ENCODE measurements at regions not wholly inside any gene's neighbourhood (a gene's known extent, or its start where the extent isn't known, plus 50 kb on each side); places are given as distances from the start of the nearest gene placed in this dataset.

DNA sequence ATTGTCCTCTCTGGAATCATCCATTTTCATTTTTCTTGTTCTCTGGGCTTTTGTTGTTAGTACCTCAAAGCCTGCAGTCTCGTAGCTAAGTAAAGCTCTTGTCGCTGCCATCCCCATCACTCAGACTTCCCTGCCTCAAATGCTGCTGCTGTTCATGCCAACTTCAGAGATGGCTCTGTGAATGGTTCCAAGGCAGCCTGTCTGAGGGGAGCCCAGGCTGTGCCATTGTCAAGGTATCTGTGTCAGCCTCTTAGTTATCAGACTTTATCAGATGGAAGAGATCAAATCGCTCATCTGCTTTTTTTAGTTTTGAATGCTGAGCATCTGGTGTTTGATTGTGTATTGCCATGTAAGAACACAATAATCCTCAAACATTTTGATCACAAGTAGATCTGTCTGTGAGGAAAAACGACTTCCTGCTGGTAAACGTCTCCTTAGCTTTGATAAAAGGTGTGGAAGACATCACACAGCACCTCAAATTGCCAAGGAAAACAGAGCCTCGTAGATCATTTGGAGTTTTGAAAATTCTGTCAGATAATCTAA is 304.2 kb upstream of the ZC3H12C start:
- no peak for DNase-seq (ENCODE audit: low spot score)
- in situ Hi-C loops (cut with MboI; ENCODE audit: low pct_unique_long_range_greater_than_20kb, low sequenced_read_pairs, unreplicated experiment), result no loop called here
- TF ChIP-seq, protein P1, sequence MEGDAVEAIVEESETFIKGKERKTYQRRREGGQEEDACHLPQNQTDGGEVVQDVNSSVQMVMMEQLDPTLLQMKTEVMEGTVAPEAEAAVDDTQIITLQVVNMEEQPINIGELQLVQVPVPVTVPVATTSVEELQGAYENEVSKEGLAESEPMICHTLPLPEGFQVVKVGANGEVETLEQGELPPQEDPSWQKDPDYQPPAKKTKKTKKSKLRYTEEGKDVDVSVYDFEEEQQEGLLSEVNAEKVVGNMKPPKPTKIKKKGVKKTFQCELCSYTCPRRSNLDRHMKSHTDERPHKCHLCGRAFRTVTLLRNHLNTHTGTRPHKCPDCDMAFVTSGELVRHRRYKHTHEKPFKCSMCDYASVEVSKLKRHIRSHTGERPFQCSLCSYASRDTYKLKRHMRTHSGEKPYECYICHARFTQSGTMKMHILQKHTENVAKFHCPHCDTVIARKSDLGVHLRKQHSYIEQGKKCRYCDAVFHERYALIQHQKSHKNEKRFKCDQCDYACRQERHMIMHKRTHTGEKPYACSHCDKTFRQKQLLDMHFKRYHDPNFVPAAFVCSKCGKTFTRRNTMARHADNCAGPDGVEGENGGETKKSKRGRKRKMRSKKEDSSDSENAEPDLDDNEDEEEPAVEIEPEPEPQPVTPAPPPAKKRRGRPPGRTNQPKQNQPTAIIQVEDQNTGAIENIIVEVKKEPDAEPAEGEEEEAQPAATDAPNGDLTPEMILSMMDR (IDR thresholded peaks at IDR 0.05; ENCODE audit: extremely low read depth, insufficient read depth, missing control alignments), result no peak

DNA sequence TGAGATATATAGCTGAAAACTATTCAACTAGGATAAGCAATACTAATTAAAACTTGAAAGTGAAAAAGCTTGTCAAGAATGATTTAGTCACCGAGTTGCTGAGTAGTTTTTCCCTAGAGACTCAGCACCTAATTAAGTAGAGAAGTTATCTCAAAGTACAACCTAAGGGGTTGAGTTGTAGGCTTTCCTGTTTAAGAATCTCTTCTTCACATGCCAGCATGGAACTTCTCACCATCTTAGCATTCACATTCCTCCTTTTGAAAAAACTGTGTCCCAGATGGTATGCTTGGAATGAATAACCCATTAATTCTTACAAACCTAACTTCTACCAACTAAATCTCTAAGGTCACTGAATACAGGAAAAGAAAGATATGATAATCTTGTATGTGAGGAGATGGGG is 303.3 kb upstream of the ZC3H12C start:
- TF ChIP-seq, protein P1 (IDR thresholded peaks at IDR 0.05; ENCODE audit: extremely low read depth, insufficient read depth, missing control alignments), result no peak
- DNase-seq (ENCODE audit: low spot score), result no peak
- in situ Hi-C loops (cut with MboI; ENCODE audit: low pct_unique_long_range_greater_than_20kb, low sequenced_read_pairs, unreplicated experiment), result no loop called here

- DNase-seq (ENCODE audit: low spot score), result no peak
- TF ChIP-seq, protein P1 (IDR thresholded peaks at IDR 0.05; ENCODE audit: extremely low read depth, insufficient read depth, missing control alignments), result no peak
- in situ Hi-C loops (cut with MboI; ENCODE audit: low pct_unique_long_range_greater_than_20kb, low sequenced_read_pairs, unreplicated experiment), result no loop called here
These were observed 301.9 kb upstream of the ZC3H12C start for GRCh38 chr11:109791337-109791736.

DNA sequence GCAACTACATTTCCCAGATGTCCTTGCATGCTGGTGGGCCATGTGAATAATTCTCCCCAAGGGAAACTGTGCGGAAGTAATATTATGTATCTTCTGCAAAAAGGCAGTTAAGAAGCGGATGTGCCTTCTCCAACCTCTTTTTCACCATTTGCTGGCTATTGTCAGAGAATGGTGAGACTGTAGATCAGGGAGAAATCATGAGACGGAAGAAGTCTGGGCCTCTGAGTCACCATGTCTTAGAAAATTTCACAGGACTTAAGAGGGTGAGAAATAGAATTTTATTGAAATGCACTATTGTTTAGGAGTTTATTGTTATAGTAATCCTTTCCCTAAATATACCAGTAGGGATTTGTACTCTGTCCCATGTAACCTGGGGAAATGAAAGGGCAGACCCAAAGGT is 298.7 kb upstream of the ZC3H12C start:
- TF ChIP-seq, protein P1 (IDR thresholded peaks at IDR 0.05; ENCODE audit: extremely low read depth, insufficient read depth, missing control alignments), result no peak
- no peak for DNase-seq (ENCODE audit: low spot score)
- in situ Hi-C loops (cut with MboI; ENCODE audit: low pct_unique_long_range_greater_than_20kb, low sequenced_read_pairs, unreplicated experiment), result no loop called here

GRCh38 chr11:109795234-109795633 is 298.0 kb upstream of the ZC3H12C start:
- TF ChIP-seq, protein P1 (IDR thresholded peaks at IDR 0.05; ENCODE audit: extremely low read depth, insufficient read depth, missing control alignments), result no peak
- in situ Hi-C loops (cut with MboI; ENCODE audit: low pct_unique_long_range_greater_than_20kb, low sequenced_read_pairs, unreplicated experiment), result no loop called here

DNA sequence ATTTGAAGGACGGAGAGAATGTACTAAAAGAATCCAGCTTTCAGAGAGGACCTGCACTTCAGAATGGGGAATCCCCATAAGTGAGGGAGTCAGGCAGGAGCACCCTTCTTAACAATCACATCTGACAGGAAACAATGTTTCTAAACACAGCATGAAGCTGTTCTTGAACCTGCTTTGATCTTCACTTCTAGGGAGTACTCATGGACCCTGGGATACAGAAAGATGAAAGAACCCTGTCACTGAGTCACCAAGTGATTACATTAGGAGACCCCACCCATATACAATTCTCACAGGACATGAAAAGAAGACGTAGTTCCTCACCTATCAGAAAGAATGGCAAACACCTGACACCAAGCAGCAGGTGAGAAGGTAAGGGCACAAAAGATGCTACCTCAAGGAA is 296.9 kb upstream of the ZC3H12C start:
- in situ Hi-C loops (cut with MboI; ENCODE audit: low pct_unique_long_range_greater_than_20kb, low sequenced_read_pairs, unreplicated experiment), result no loop called here
- TF ChIP-seq, protein P1 (IDR thresholded peaks at IDR 0.05; ENCODE audit: extremely low read depth, insufficient read depth, missing control alignments), result no peak
- DNase-seq (ENCODE audit: low spot score), result no peak

More at GRCh38 chr11:109795234-109795633, 298.0 kb upstream of the ZC3H12C start:
- no peak for DNase-seq (ENCODE audit: low spot score)

DNA sequence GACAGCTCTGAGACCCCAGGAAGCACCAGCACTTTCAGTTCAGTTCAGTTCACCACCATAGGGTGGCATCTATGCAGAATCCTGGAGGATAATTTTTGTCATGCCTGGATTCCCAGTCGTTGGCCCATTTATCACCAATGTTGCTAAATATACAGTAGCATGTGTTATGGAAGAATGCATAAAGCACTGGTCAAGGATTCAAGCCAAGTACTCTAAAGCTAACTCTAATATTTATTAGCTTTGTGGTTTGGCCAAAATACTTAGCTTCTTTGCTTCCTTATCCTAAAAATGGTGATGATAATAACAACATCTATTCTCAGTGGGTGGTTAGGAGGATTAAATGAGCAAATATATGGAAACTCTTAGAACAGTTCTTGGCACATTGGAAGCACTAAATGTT is 294.7 kb upstream of the ZC3H12C start:
- in situ Hi-C loops (cut with MboI; ENCODE audit: low pct_unique_long_range_greater_than_20kb, low sequenced_read_pairs, unreplicated experiment), result no loop called here
- TF ChIP-seq, protein P1 (IDR thresholded peaks at IDR 0.05; ENCODE audit: extremely low read depth, insufficient read depth, missing control alignments), result no peak
- no peak for DNase-seq (ENCODE audit: low spot score)

Measured in GM13977 (cell line).